ENCODE measurements at regions not wholly inside any gene's neighbourhood (a gene's known extent, or its start where the extent isn't known, plus 50 kb on each side); places are given as distances from the start of the nearest gene placed in this dataset.

GRCh38 chr15:47998619-47999019 lies 122.2 kb upstream of the SLC24A5 start:
- no peak for TF ChIP-seq POLR2A (IDR thresholded peaks at IDR 0.05)
- no peak for TF ChIP-seq CTCF (IDR thresholded peaks at IDR 0.05)
